ENCODE measurements at regions not wholly inside any gene's neighbourhood (a gene's known extent, or its start where the extent isn't known, plus 50 kb on each side); places are given as distances from the start of the nearest gene placed in this dataset.

DNA sequence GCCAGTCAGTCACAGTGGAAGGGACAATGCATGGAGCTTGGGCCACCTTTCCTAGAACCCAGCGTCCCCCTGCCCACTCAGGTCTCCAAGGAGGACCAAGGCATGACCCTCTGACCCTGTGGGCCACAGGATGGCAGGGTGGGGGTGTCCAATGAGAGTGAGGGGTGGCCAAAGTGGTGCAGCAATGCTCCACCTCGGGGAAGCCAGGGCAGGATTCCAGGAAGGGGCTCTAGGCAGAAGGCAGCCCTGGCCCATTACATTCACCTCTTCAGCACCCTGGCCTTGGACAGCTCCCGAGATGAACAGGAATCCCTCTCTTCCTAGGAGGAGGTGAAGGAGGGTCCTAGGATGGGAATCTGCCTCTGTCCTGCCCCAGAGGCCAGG, 597.5 kb downstream of the BRD1 start:
- DNase-seq (ENCODE audit: low spot score) (peak; percentile 45), FAIRE-seq (no peak)

- FAIRE-seq (no peak), DNase-seq (ENCODE audit: low spot score) (no peak)
Measured at GRCh38 chr22:49229483-49230193, 598.0 kb downstream of the BRD1 start.

DNA sequence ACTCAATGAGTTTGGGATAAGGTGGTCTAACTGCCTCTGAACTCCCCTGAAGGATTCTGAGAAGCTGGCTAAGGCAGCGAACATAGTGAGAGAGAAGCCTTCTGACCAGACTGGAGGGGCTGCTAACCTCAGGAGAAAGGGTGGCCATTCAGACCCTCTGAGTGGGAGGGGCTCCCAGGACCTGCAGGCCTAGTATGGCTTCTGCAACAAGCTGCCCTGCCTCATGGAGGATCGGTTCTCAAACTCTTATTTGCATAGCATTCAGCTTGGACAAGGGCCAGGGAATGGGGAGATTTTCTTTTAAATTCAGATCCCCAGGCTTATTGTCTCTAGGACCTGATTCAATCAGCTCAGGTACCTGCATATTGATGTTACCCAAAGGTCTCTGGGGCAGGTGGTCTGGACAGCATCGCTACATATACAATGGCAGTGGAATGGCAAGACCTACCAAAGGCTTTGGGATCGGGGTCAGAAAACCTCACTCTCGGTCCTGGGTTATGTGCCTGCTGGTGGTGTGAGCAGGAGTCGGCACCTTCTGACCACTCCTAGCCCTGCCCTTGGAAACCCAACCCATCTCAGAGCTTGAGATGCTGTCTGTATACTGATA, 599.1 kb downstream of the BRD1 start:
- DNase-seq (ENCODE audit: low spot score): no peak
- FAIRE-seq: no peak

DNA sequence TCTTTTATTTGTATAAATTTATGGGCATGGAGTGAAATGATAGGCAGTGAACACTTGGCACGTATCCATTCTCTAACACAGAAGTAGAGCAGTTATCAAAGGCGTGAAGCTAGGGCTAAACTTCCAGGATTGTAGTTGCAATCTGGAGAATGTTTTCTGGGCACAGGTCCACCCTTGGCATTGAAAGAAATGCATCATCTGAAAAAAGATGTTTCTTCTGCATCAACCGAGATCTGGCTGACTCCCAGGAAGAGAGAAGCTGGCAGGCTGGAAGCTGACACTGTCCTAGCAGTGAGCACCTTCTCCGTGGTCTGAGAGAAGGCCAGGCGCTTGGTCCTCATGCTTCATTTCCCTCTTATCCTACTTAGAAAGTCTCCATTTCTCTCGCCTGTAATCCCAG, 600.0 kb downstream of the BRD1 start:
- FAIRE-seq: no peak
- no peak for DNase-seq (ENCODE audit: low spot score)

DNA sequence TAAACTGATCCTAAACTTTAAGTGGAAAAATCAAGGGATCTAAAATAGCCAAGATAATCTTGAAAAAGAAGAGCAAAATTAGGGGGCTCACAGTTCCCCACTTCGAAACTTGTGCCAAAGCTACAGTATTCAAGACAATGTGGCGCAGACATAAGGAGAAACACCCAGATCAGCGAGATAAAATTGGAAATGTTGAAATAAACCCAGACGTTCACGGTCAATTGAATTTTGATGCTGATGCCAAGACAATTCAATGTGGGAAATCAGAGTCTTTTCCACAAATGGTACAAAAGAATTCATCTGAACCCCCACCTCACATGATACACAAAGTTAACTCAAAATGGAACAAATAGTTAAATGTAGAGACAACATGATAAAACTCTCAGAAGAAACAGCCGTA, 601.6 kb downstream of the BRD1 start:
- no peak for FAIRE-seq
- DNase-seq (ENCODE audit: low spot score): no peak

- no peak for DNase-seq (ENCODE audit: low spot score)
- peak; percentile 46 for FAIRE-seq
Measured at GRCh38 chr22:49224243-49224642, 603.4 kb downstream of the BRD1 start.

DNA sequence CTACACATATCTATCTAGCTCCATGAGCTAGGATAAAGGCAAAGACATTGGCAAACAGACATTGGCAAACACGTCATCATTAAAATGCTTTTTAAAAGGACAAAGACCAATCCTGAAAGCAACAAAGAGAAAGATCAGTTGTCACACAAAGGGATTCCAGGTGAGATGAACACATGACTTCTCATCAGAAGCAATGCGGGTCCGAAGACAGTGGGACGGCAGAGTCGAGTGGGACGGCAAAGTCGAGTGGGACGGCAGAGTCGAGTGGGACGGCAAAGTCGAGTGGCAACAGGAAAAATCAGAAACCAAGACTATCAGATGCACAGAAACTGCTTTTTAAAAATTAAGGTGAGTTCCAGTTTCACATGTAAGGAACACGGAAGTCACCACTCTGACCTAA, 609.5 kb downstream of the BRD1 start:
- FAIRE-seq: no peak

DNA sequence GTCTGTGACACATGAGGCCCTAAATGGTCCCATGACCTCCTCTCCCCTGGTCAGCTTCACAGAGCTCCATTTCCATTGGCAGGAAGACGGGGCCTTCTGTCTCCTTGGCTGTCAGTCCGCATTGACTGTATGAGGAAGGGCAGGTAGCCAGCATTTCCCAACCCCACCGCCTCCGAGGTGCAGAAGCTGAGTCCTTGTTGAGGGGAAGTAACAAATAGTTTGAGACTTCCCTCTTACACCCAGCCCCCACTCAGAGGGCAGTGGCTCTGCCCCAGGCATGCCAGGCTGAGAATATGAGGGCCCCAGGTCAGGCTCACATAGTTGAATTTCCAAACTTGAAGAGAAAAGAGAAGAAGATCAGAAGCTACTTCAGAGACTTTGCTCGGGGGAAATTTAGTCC, 611.1 kb downstream of the BRD1 start:
- DNase-seq (ENCODE audit: low spot score) (no peak), FAIRE-seq (no peak)

More for the DNA sequence above, 609.5 kb downstream of the BRD1 start:
- no peak for DNase-seq (ENCODE audit: low spot score)

DNA sequence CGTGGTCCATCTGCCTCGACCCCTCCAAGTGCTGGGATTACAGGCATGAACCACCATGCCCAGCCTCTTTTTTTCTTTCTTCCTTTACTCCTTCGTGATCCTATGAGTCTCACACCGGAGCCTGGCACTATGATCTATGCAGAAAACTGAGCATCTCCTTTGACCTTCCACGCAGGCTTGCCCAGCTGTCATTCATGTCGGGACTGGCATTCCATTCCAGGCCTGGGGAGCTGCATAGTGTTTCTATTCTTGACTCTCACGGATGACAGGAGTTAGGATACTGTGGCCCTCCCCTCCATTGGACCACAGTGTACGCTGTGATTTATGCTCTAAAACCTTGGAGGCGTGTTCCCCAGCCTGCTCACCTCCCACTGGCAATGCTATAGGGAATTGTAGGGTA, 611.8 kb downstream of the BRD1 start:
- no peak for FAIRE-seq
- DNase-seq (ENCODE audit: low spot score): no peak

DNA sequence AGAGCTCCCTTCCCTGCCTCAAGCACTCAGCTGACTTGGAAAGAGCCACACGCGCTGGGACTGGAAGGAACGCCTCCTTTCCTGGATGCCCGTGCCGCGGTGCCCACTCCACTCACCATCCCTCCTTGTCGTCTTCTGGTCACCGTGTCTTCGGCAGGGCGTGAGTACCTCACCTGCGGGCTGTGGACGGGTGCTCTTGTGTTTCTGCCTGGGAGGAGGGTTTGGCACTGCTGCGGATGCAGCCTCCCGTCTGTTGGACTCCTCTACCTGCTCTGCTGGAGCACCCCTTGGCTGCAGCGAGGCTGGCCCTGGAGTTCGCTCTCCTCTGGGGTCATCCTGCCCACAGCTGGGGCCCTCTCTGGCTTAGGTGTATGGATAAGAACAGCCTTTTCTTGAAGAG, 612.7 kb downstream of the BRD1 start:
- no peak for FAIRE-seq
- DNase-seq (ENCODE audit: low spot score): no peak

DNA sequence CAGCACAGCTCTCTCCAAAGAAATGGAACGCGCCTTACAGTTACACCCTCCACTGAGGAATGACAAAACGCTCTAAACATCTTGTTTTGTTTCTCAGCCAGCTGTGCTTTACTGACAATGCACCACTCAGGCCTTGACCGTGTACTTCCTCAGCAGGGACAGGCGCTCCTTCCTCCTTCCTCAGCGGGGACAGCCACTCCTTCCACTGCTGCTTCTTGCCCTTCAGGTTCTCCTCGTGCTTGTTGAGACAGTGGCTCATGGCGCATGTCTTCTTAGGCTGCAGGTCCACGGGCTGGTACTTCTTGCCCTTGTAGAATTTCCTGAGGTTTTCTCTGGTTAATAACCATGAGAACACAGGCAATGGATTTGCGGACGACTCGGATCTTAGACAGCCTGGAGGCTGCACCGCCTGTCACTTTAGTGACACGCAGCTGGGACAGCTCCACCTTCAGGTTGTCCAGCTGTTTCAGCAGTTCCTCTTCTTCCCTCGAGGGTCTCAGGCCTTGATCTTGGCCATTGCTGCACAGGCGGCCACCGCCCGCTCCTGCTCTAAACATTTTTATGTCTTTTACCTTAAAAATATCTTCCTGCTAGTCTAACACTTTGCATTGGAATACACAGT, 613.8 kb downstream of the BRD1 start:
- FAIRE-seq (no peak), DNase-seq (ENCODE audit: low spot score) (no peak)

DNA sequence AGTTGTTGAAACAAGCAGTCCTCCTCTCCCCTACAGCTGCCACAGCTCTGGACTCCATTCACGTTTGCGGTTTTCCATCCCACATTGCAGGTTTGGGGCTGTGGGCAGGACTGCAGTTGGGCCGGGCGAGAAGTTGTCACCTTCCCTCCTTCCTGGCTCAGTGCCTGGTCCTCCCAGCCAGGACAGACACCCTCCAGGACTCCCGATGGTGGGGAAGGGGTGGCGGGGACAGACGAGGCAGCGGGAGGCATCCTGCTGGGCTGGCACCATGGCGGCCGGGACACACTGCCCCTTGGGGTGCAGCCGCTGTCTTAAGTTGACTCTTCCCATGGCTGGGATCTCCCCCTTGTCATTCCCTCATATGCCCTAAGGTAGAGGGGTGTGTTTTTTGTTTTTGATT, 615.2 kb downstream of the BRD1 start:
- no peak for DNase-seq (ENCODE audit: low spot score)

GRCh38 chr22:49212002-49212401, 615.7 kb downstream of the BRD1 start:
- DNase-seq (ENCODE audit: low spot score): no peak
- no peak for FAIRE-seq

More for the DNA sequence above, 615.2 kb downstream of the BRD1 start:
- no peak for FAIRE-seq

DNA sequence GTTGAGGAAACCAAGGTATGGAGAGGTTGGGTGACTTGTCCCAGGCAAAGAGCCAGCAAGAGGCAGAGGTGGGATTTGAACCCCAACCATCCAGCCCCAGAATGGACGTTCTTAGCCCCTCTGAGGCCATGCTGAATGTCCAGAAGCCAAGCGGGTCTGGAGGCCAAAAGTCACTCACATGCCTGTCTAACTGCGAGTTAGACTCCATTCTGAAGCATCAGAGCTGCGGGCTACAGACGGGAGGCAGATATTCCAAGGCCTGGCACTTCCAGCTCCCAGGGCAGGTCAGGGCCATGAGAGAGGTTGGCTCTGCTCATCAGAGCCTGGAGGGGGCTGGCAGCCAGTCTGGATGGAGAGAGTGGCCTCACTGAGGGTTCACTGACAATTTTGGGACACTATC, 616.5 kb downstream of the BRD1 start:
- no peak for DNase-seq (ENCODE audit: low spot score)
- FAIRE-seq: no peak

DNA sequence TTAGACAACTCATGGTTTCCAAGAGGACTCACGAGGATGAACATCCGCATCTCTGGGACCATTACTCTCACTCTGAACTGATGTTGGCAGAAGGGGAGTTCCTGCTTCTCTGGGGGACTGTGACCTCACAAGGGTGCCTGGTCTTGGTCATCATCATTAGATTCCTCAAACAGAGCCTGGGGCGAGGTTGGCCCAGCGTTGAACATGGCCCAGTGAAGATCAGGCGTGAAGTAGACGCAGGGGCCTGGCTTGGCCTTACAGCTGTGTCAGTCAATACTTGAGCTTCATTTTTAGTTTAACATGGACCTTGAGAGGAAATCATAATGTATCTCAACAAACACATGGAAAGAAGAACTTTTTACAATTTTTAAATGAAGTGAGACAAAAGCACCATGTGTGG, 617.1 kb downstream of the BRD1 start:
- DNase-seq (ENCODE audit: low spot score): no peak
- no peak for FAIRE-seq

DNA sequence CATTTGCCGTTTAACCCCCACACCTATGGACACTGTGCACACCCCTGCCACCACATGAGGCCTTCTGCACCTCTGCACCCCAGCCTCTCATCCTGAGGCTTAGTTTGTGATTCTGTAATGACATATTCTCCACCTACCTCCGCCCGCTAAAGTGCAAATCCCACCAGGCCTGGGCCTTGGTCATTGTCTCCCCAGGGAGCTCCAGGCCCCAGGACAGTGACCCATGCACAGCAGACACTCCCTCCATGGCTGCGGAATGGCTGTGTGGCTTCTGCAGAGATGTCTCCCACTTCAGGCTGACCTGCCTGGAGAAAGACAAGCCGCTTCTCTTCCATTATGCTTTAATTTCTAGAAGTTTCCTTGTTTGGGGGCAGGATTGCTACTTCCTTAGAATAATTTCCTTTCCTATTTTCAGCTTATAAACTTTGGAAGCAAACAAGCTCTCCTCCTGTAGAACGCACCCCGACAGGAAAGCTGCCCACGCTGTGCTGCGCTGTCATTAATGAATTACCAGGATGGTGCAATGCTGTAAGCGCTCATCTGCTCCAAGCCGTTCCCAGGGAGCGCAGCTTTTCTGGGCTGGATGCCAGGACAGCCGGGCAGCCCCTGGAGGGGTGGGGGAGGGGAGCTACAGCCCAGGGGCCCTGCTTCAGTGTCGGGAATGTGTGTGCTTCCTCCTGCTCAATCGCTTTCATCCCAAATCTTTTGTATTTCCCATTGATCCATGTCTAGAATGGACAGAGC, 618.0 kb downstream of the BRD1 start:
- DNase-seq (ENCODE audit: low spot score) (no peak), FAIRE-seq (no peak)

- no peak for DNase-seq (ENCODE audit: low spot score)
- no peak for FAIRE-seq
Measured at GRCh38 chr22:49208768-49209252, 618.9 kb downstream of the BRD1 start.

- no peak for FAIRE-seq
- DNase-seq (ENCODE audit: low spot score): no peak
Measured at GRCh38 chr22:49208004-49208402, 619.7 kb downstream of the BRD1 start.

GRCh38 chr22:49207008-49208003, 620.4 kb downstream of the BRD1 start:
- FAIRE-seq: no peak
- no peak for DNase-seq (ENCODE audit: low spot score)

- no peak for DNase-seq (ENCODE audit: low spot score)
- no peak for FAIRE-seq
Measured at GRCh38 chr22:49206281-49206680, 621.4 kb downstream of the BRD1 start.

- DNase-seq (ENCODE audit: low spot score): no peak
- FAIRE-seq: peak; percentile 84
Measured at GRCh38 chr22:49205483-49205800, 622.2 kb downstream of the BRD1 start.
